ENCODE measurements at regions not wholly inside any gene's neighbourhood (a gene's known extent, or its start where the extent isn't known, plus 50 kb on each side); places are given as distances from the start of the nearest gene placed in this dataset.

GRCh38 chr9:26319859-26320258, 572.7 kb downstream of the CAAP1 start:
- TF ChIP-seq CTCF (IDR thresholded peaks at IDR 0.05; ENCODE audit: insufficient read depth, low read length) (no peak), GABPA (IDR thresholded peaks at IDR 0.05; ENCODE audit: low read depth) (no peak), POLR2AphosphoS5 (IDR thresholded peaks at IDR 0.05; ENCODE audit: low read depth) (no peak), REST (IDR thresholded peaks at IDR 0.05; ENCODE audit: insufficient replicate concordance, low read depth) (no peak), SPI1 (IDR thresholded peaks at IDR 0.05; ENCODE audit: borderline replicate concordance, low read depth) (no peak)
